HG03175 (cell line): ENCODE measurements at regions not wholly inside any gene's neighbourhood (a gene's known extent, or its start where the extent isn't known, plus 50 kb on each side); places are given as distances from the start of the nearest gene placed in this dataset.

Experiments
- ATAC-seq: cut with Tn5 transposase; IDR thresholded peaks from one replicate; pipeline ENCODE4 v1.9.1; 2021; ENCODE audit warnings: mild to moderate bottlenecking, moderate library complexity; ENCODE audit not compliant: unreplicated experiment

DNA sequence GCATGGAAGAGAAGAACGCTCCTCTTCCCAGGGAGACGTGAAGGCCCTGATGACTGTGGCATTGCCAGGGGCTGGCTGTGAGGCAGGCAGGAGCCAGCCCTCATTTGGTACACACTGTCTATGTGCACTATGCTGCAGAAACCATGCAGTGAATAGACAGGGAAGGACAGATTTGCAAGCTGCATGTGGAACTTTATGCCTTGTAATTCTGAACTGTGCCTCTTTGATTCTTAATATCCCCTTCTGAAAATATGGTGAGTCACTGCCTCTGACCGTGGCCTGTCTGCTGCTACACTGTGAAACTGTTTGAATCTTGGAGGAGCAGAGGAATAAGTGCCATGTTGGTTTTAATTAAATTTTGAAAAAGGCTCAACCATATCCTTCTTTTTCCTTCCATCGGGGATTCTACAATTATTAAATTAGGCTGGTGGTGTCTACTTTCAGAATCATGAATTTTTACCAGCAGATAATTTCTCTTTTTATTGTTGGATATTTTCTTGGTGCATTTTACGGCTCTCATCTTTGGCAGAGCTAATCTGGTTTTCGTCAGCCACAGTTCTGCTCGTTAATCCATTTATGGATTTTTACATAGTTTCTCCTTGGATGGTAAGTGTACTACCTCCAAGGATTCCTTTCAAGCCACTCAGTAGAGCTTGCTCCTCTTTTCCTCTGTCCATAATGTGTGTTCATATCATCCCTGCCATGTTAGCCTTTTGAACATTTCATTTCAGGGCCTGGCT, 301.0 kb upstream of the SLC35B3 start:
- ATAC-seq: no peak

DNA sequence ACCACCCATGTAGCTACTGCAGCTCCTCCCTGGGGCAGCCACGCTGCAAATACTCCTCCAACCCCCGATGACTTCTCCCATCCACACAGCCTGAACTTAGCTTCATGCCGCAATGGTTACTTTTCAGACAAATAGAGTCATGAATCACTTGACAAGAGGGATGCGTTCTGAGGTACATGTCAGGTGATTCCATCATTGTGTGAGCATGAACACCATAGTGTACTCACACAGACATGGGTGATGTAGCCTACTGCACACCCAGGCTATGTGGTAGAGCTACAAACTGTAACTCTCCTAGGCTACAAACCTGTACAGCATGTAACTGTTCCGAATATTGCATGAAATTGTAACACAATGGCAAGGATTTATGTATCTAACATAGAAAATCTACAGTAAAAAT, 298.5 kb upstream of the SLC35B3 start:
- no peak for ATAC-seq

DNA sequence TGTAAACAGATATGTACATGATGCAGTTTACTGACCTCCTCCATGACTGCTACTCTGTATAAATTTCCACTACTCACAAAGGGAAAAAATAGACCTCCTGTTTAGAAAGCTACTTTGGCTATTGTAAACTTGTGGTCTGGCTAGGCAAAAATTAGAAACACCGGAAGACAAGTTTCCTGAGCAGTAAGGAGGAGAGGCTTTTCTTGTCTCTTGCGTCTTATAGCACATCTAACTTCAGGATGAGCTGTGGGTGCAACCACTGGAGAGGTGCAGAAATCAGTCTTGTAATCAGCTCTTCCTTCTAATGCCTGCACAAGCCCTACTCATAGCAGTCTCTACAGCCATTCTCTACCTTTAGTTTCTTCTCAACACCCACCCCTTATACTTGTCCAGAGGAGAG, 296.5 kb upstream of the SLC35B3 start:
- ATAC-seq: no peak

- ATAC-seq: no peak
Observed at GRCh38 chr6:8710668-8711431, 275.5 kb upstream of the SLC35B3 start.

DNA sequence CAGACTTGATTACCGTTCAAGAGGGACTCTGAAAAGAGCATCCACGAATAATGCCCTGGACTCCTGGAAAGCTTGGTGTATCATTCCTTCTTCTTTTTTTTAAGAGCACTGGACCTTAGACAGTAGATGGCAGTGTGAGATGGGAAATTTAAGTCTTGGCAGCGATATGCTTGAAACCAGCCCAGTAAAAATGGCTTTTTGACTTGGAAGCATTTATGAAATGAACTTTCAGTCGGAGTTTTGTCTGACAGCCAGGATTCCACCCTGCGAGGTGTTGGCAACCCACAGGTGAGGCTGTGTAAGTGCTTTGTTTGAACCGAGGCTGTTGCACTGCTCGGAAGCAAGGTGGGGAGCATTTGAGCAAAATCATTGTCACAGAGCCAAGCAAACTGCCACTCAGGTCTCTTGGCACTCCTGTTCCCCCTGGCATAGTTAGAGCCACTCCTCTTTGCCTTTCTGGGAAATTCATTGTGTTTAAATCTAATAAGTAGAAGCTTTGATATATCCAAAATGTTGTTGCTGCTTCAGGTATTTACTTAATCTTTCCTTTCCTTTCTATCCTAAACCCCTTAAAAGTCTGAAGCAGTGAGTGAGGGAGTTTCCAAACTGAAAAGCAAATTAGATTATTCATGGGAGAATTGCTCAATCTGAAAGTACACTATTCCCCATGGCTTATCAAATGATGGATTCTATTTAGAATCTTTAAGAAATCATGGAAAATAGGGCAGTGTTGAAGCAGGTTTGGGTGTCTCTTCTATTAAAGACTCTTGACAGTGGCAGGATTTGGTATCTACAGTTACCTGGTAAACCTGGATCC, 272.8 kb upstream of the SLC35B3 start:
- no peak for ATAC-seq

DNA sequence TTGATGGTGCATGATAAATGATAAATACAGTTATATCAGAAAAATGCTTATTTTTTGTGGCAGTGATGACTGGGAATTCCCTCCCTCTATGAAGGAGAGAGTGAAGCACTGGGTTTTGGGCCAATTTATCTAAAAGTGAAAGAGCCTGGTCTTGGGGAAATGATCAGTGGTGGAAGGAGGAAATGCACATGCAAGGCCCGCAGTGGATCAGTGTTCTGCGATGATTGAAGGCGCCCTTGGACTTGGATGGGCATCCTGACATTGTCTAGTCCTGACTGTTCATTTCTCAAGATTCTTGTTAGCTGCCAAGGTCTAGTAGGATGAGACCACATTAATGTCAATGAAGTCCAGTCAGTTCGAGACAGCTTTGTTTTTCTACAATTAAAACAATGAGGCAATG, 272.0 kb upstream of the SLC35B3 start:
- no peak for ATAC-seq

- no peak for ATAC-seq
Observed at GRCh38 chr6:8705435-8706020, 270.2 kb upstream of the SLC35B3 start.

GRCh38 chr6:8703059-8703458, 267.7 kb upstream of the SLC35B3 start:
- no peak for ATAC-seq

GRCh38 chr6:8688821-8689220, 253.5 kb upstream of the SLC35B3 start:
- no peak for ATAC-seq

DNA sequence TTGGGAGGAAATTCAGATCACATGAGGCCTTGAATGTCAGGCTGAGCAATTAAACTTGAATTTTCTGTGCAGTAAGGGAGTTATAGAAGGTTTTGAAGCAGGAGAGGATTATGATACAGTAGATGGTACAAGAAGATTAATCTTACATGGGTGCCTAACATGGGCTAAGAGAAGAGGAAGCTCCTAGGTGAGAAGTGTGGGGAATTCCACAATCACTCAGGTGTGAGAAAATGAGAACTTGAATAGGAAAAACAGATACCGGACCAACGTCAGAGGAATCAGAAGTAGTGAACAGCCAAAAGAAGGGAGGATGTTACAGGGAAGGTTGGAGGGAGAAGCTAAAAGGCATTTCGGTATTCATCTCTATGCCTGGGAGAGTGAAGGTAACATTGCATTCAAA, 250.7 kb upstream of the SLC35B3 start:
- ATAC-seq: no peak

GRCh38 chr6:8683204-8683603, 247.9 kb upstream of the SLC35B3 start:
- peak; percentile 42 for ATAC-seq

DNA sequence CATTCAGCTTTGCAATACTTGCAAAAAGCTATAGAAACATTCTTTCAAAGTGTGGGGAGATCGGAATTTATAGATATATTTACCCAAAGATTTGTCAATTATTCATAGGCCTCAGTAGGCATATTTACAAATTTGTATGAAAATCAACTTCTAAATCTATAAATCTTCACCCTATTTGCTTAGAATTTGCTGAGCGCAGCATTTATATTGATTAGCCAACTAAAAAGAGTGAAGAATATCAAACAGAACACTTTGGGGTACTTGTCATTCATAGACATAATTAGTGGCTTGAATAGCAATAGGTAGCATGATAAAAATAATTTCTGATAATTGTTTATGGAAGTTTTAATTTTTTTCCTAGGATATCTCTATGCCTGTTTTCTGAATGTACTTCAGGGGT, 244.5 kb upstream of the SLC35B3 start:
- ATAC-seq: no peak

- no peak for ATAC-seq
Observed at GRCh38 chr6:8678466-8678865, 243.1 kb upstream of the SLC35B3 start.

- peak; percentile 56 for ATAC-seq
Observed at GRCh38 chr6:8674126-8674525, 238.8 kb upstream of the SLC35B3 start.

- ATAC-seq: no peak
Observed at GRCh38 chr6:8672882-8673281, 237.5 kb upstream of the SLC35B3 start.

DNA sequence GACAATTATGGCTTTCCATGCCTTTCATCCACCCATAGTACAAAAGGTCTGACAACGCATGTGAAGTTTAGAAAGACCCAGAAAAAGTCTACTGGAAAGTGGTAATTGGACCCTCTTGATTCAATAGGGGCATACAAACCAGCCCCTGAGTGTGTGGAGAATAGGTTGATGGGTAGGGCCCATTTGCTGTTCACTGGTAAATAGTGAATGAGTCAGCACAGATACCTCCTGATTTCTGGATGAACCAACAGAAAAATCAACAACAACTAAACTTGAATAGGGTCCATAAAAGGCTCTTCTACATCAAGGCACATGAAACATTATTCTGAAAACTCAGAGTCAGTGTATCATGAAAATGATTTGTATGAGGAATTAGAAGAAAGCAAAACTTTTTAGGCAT, 235.4 kb upstream of the SLC35B3 start:
- no peak for ATAC-seq

- no peak for ATAC-seq
Observed at GRCh38 chr6:8664700-8665099, 229.4 kb upstream of the SLC35B3 start.

DNA sequence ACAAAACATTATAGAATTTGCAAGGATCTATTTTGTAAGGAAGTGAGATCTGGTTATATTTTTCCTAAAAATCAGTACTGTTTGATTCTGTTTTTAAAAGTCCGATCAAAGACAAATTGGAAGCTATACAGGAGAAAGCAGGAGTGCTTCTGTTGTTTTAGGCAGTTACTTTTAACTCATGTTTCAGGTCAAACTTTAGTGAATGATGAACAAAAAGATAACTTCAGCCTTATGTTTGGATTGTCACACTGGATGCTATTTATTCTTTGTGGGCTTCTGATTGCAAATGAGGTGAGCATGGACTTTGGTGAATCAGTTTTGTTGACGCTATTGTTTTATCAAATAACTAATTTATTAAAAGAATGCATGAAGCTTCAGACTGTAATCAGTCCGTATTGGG, 228.7 kb upstream of the SLC35B3 start:
- ATAC-seq: no peak

GRCh38 chr6:8659404-8660189, 224.3 kb upstream of the SLC35B3 start:
- ATAC-seq: no peak

DNA sequence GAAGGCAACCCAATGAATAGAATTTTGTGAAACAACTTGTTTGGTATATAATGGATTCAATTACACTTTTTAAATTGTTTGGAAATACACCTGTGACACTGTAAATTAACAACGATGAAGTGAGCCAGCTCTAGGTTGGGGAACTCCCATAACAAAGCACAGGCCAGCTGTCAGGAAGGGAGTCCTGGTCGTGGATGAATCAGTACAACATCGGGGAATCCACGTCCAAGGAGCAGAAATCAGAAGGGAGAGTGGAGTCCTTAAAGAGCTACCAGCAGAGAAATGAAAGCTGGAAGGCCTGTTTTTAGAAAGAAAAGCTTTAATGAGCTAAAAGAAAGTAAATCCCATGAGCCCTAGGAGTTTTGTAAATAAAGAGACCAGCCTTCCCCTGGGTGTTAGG, 223.1 kb upstream of the SLC35B3 start:
- ATAC-seq: no peak

DNA sequence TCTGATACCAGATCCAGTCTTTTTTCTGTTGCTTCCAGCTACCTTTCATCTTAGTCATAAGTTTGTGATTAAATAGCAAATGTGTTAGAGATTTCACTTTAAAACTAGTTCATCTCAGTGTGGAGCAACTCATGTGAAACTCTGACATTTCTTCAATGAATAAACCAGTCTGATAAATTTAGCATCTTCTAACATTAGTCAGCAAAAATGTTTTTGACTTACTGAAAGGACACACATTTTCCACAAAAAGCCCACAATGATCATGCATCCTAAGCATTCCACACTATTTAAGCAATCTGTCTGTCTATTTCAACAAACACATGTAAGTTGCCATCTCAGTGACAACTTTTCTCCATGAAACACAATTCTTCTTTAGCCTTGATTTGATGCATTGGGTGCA, 222.2 kb upstream of the SLC35B3 start:
- no peak for ATAC-seq
